Lung (tissue), 11 donors: ENCODE measurements at regions not wholly inside any gene's neighbourhood (a gene's known extent, or its start where the extent isn't known, plus 50 kb on each side); places are given as distances from the start of the nearest gene placed in this dataset.

ENCODE experiments used
- ATAC-seq: fragments of 200-7000 bp; cut with Tn5 transposase; one replicate; pipeline ENCODE4 v1.9.1; 2020; ENCODE audit warnings: moderate number of reproducible peaks; ENCODE audit not compliant: insufficient read depth, low FRiP score
- DNase-seq, 3 donors: peaks; one replicate each; pipeline ENCODE4 v3.0.0-alpha.2; 2013 to 2017
- H3K27ac ChIP-seq, 2 donors: one replicate each; pipeline ENCODE4 v1.5.1; 2013; ENCODE audit warnings: mild to moderate bottlenecking in 2 of 2, moderate library complexity in 2 of 2, control low read depth in 1 of 2, inconsistent platforms in 1 of 2, low read depth in 1 of 2, low read length in 1 of 2
- H3K27me3 ChIP-seq, 3 donors: one replicate each; pipeline ENCODE4 v1.5.1; 2013; ENCODE audit warnings: low read length in 2 of 3; ENCODE audit not compliant: control insufficient read depth in 3 of 3, insufficient read depth in 3 of 3
- H3K36me3 ChIP-seq, 4 donors: one replicate each; pipeline ENCODE4 v1.5.1; 2013; ENCODE audit warnings: low read length in 4 of 4, mild to moderate bottlenecking in 1 of 4, moderate library complexity in 1 of 4; ENCODE audit not compliant: control insufficient read depth in 4 of 4, insufficient read depth in 4 of 4
- H3K4me1 ChIP-seq, 5 donors: one replicate each; pipeline ENCODE4 v1.5.1; 2013; ENCODE audit warnings: low read length in 5 of 5, mild to moderate bottlenecking in 2 of 5, moderate library complexity in 1 of 5; ENCODE audit not compliant: control insufficient read depth in 5 of 5, insufficient read depth in 5 of 5
- H3K4me3 ChIP-seq: one replicate; pipeline ENCODE4 v1.5.1; 2013; ENCODE audit warnings: mild to moderate bottlenecking, control low read depth, moderate library complexity
- H3K9ac ChIP-seq, 2 donors: one replicate each; pipeline ENCODE4 v1.5.1; 2013; ENCODE audit warnings: low read length in 2 of 2, control low read depth in 1 of 2; ENCODE audit not compliant: insufficient read depth in 1 of 2
- H3K9me3 ChIP-seq, 4 donors: one replicate each; pipeline ENCODE4 v1.5.1; 2013; ENCODE audit warnings: low read length in 3 of 4, mild to moderate bottlenecking in 1 of 4, moderate library complexity in 1 of 4; ENCODE audit not compliant: control insufficient read depth in 4 of 4, insufficient read depth in 3 of 4
- WGBS, 2 donors: extraction: QIAGEN DNeasy Blood & Tissue Kit; methylation state at CpG; one replicate each; pipeline ENCODE4 v1.1.7; 2013; 5-methylcytosine and 5-hydroxymethylcytosine counted together
- TF ChIP-seq, protein P1 (sequence below): IDR thresholded peaks from 2 replicates; pipeline ENCODE4 v1.5.1; 2012; ENCODE audit warnings: mild to moderate bottlenecking; ENCODE audit errors: control extremely low read depth, extremely low read depth
- donor health status: control.
- donor health status: control.
- donor health status: Bipolar disorder and iron deficiency.
- donor health status: healthy.
- donor health status: DM: yes; HTN: yes; CAD: no.

DNA sequence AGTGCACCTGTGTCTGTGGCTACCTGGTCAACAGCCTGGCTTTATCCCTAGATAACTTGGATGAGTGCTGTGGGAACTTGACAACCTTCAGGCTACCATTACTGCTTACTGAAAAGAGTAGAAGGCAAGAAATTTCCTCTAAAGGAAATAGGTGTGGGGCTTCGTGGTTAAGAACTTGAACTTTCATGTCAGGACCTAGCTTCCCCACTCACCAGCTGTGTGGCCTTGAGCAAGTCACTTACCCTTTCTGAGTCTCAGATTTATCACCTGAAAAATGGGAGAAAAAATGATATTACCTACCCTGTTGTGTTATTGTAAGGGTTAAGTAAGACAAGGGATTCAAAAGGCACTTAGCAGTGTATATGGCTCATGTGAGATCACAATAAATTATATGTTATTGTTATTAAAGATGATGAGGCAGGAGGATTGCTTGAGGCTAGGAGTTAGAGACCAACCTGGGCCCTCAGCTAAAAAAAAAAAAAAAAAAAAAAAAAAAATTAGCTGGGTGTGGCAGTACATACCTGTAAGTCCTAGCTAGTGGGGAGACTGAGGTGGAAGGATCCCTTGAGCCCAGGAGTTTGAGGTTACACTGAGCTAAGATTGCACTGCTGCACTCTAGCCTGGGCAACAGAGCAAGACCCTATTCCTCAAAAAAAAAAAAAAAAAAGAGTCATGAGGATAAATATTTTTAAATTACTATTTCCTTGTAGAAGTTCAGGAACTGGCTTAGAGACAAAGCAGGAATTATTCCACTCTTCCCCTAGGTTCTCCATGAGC is 97.0 kb upstream of the SPRY4 start:
- Histone ChIP-seq H3K27me3 (no peaks in the 10 kb centered on the region), H3K27ac (no peak overlapping the region), H3K9ac (no peak overlapping the region), H3K4me1 (peaks cover 0 to 7% (median 3%) of the 10 kb centered on the region in 5 donors), H3K36me3 (no peaks in the 10 kb centered on the region), H3K9me3 (no peaks in the 10 kb centered on the region), H3K4me3 (no peak overlapping the region)
- no peak for ATAC-seq
- TF ChIP-seq, protein P1, sequence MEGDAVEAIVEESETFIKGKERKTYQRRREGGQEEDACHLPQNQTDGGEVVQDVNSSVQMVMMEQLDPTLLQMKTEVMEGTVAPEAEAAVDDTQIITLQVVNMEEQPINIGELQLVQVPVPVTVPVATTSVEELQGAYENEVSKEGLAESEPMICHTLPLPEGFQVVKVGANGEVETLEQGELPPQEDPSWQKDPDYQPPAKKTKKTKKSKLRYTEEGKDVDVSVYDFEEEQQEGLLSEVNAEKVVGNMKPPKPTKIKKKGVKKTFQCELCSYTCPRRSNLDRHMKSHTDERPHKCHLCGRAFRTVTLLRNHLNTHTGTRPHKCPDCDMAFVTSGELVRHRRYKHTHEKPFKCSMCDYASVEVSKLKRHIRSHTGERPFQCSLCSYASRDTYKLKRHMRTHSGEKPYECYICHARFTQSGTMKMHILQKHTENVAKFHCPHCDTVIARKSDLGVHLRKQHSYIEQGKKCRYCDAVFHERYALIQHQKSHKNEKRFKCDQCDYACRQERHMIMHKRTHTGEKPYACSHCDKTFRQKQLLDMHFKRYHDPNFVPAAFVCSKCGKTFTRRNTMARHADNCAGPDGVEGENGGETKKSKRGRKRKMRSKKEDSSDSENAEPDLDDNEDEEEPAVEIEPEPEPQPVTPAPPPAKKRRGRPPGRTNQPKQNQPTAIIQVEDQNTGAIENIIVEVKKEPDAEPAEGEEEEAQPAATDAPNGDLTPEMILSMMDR, result no peak
- no peak for DNase-seq
- 53 to 62% methylated on average over 1 of the region's 1 CpG for WGBS, 2 donors

GRCh38 chr5:142421228-142421617 is 96.4 kb upstream of the SPRY4 start:
- TF ChIP-seq, protein P1, result no peak
- Histone ChIP-seq H3K36me3 (no peaks in the 10 kb centered on the region), H3K4me3 (no peak overlapping the region), H3K9me3 (no peaks in the 10 kb centered on the region), H3K9ac (no peak overlapping the region), H3K4me1 (peaks cover 0 to 7% (median 3%) of the 10 kb centered on the region in 5 donors), H3K27ac (no peak overlapping the region), H3K27me3 (no peaks in the 10 kb centered on the region)
- 52 to 70% methylated on average over 5 of the region's 5 CpGs for WGBS, 2 donors
- ATAC-seq (no peak), DNase-seq (no peak)

- ATAC-seq (no peak), DNase-seq (no peak)
- Histone ChIP-seq H3K9ac (no peak overlapping the region), H3K4me3 (no peak overlapping the region), H3K4me1 (peaks cover 0 to 7% (median 2%) of the 10 kb centered on the region in 5 donors), H3K27ac (no peak overlapping the region), H3K36me3 (no peaks in the 10 kb centered on the region), H3K27me3 (no peaks in the 10 kb centered on the region), H3K9me3 (no peaks in the 10 kb centered on the region)
- WGBS, 2 donors, result 51 to 61% methylated on average over 3 of the region's 3 CpGs
- TF ChIP-seq, protein P1, result no peak
These were observed 95.9 kb upstream of the SPRY4 start for GRCh38 chr5:142420561-142421227.
